Stimulated activated CD8-positive, alpha-beta memory T cell treated with anti-CD3 and anti-CD28 coated beads, Interleukin-7, amount 100 ng/mL, for 48 hours (primary cell): ENCODE measurements at regions not wholly inside any gene's neighbourhood (a gene's known extent, or its start where the extent isn't known, plus 50 kb on each side); places are given as distances from the start of the nearest gene placed in this dataset.

Experiments
- DNase-seq, 2 donors: peaks; one replicate each; pipeline ENCODE4 v3.0.0-alpha.2; 2020; ENCODE audit warnings: low read depth in 1 of 2; ENCODE audit errors: extremely low read depth in 1 of 2

DNA sequence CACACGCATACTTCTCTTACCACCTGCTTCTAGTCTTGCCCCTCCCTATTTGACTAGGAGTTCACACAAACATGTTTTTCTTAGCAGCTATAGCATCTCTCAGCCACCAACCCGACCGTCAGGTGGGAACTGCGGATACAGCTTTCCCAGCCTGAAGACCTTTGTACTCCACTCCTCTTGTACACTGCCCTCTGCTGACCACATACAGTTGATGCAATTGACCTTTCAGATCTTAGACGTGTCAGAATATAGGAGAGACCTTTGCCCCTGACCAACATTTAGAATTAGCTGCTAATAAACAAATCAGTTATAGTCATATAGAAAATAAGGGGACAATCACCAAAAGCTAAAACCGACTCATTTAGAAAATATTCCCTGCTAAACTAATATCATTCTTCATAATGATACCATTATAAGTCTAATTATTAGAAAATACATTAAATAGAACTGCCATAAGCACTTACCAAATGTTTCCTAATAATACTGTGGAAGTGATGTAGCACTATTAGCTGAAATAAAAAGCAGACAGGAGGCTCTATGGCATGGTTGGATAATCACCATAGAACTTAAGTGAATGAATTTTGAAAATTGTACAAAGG lies 208.4 kb downstream of the RAD51AP2 start:
- DNase-seq, result no peak

DNA sequence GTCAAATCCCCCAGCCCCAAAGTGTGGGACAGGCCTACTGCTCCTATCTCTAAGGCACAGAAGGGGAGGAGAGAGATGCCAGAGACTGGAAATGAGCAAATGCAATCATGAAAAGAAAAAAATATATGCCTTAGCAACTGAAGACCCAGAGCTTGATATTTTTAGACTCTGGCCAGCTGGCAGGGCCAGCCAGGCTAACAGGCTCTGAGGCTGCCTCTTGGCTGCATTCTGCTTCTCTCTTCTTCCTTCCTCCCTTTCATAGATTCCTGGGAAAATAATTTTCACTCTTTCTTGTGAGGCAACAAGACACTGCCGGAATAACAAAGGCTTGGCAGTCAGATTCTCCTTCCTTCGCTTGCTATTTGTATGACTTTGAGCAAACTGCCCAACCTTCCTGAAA lies 209.1 kb downstream of the RAD51AP2 start:
- no peak for DNase-seq

DNA sequence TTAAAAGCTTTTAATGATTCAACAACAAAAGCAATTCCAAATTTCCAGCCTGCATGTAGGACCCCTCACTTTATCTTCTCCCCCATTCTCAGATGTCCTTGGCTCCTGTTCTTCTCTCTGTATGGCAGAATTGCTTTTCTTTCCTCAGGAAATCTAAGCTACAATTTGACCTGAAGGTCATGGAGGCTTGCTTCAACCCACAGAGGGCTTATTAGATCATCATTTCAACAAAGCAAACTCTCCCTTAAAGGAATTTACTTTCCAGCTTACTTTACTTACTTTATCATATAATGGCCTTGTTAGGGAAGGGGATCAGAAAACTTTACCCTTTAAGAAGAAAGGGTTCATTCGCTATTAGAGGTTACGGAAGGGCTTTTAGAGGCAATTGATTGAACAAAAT lies 211.5 kb downstream of the RAD51AP2 start:
- DNase-seq, result no peak

DNA sequence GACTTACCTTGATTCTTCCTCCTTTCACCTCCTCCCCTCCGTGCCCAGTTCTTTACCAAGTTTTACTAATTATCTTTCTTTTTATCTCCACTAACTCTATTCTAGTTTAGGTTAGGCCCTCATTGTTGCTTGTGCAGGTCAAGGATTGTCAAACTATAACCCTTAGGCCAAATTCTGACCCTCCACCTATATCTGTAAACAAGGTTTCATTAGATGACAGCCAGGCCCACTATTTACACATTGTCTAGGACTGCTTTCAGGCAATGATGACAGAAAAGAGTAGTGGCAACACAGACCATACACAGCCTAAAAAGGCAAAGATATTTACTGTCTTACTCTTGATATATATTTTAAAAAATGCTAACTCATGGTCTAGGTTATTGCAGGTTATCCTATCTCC lies 212.0 kb downstream of the RAD51AP2 start:
- no peak for DNase-seq

DNA sequence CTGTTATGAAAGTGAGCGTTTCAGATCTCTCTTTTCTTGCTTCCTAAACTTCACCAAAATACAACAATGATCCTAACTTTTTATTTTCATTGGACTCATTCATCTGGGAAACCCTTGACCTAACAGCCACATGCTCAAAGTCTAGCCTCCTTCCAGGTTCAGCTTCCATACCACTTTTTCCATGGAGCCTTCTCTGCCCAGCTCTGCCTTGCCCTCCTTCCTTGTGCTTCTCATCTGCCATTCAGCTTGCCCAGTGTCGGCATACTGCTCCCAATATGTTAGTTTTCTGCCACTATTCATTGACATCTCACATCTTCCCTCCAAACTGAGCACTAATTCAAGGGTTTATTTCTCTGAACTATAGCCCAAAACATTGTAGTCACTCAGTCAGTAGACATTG lies 214.7 kb downstream of the RAD51AP2 start:
- no peak for DNase-seq

DNA sequence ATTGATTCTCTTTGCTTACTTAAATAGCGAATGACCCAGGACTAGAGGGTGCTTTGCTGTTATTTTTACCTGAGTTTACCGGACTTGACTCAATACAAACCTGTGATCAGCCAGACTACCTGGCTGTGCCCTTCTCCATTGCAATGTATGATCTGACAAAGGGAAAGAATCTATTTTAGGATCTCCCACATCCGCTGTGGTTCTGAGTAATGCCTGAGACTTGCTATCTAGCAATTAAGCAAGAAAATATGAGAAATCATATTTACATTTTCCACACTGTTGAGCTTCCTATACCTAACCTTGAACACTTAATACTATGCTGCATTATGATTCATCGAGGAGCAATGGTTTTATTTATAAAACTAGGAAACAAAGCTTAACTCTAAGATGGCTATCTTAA lies 215.2 kb downstream of the RAD51AP2 start:
- DNase-seq, result no peak

DNA sequence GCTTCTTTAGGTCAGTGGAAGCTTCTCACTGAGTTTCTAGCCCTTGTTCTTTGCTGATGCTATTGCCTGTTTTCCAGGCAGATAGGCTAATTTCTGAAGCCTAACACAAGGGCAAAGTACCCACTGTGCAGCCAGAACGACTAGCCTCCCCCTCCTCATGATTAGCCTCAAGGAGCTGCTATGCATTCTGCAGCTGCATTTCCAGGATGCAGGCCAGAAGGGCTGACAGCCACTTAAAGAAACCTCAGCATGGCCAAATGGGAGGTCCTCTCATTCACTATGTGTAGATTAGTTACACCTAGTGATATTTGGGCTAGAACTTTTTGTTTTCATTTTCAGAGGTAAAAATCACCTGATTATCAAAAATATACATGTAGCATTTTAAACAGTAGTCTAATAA lies 216.0 kb downstream of the RAD51AP2 start:
- DNase-seq, result no peak

DNA sequence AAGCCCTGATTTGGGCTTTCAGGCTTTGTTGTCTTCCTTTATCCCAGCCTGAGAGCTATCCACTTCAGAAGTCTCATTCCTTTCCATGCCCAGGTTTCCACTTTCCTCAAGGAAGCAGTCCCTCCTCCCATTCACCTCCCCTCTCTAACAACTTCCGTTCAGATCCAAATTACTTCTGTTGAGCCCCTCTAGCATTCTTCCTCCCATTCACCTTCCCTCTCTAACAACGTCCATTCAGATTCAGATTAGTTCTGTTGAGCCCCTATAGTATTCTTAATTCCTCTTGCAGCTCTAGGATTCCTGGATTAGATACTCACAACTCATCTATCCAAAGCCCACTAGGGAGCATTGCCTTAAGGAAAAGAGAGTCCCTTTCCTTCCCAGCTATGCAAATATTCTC lies 216.8 kb downstream of the RAD51AP2 start:
- DNase-seq, result no peak

DNA sequence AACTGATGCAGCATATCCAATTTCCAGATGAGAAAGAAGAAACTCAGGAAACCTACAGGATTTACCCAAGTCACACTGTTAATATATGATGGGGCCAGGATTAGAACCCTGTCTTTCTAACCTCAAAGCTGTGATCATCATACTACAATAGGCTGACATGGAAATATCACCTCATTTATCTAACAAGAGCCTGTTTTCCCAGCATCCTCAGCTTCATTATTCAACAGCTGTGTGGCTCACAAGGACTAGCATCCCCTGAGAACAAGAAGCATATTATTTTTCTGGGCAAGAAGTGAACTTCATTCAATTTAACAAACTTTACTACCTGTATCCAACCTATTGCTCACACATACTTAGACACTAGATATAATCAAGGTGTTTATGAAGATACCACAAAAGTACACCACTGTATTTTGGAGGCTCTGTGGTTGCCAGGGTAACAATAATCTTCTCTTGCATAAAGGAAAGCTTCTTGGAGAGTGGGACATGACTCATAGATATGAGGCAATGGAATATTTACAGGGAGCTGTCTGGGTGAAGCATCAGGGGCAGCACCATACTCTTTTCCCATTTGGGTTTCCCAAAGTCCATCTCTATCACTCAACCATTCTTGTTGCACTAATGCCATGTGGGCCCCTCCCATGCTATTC lies 218.2 kb downstream of the RAD51AP2 start:
- no peak for DNase-seq

DNA sequence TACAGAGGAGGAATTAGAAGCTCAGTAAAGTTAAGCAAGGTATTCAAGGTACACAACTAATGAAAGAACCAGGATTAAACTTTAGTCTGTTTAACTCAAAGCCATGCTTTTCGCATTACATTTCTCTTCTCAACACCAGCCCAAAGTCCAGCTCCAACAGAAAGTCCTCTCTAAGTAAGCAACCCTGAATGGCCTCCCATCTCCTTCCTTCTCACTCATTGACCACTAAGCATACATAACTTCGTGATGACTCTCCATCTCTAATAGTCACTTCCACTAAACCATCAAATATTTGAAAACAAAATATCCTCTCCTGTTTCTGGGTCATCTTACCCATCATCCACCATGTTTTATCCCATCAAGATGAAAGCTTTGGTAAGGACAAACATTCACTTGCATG lies 219.8 kb downstream of the RAD51AP2 start:
- no peak for DNase-seq

DNA sequence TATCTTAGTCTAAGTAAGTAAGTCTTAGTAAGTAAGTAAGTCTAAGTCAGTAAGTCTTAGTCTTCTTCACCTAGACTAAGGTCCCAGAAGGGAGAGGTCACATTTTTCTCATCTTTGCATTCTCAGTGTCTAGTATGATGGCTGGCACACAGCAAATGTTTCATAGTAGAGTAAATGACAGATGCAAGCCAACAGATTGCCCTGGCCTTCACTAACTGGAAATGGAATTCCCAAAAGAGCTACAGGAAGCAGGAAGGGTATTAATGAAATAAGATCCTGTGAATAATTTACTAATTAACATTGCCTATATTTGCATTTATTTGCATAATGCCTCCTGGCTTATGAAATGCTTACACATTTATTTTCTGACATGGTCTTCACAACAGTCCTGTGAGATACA lies 221.6 kb downstream of the RAD51AP2 start:
- no peak for DNase-seq

DNA sequence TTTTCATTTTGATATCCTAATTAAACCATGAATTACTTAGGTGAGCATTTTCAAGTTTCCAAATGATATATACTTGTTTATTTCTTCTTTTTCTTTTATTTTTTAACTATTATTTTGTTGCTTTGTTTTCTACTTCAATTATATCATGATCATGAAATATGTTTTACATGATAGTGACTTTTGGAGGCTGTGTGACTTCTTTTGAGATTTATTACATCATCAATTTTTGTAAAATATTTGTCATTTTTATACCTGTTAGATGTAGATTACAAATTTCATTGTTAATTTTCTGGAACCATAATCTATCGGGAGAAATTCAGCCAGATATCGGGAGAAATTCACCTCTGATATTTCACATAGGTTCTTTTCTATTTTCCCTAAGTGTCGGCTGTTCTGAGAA lies 228.6 kb downstream of the RAD51AP2 start:
- DNase-seq, result no peak

DNA sequence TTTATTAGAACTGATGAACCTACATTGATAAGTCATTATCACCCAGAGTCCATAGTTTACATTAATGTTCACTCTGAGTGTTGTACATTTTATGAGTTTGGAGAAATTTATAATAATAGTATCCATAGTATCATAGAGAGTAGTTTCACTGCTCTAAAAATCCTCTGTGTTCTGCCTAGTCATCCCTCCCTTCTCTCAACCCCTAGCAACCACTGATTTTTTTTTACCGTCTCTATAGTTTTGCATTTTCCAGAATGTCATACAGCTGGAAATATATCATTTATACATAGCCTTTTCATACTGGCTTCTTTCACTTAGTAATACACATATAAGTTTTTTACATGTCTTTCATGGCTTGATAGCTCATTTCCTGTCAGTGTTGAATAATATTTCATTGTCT lies 231.1 kb downstream of the RAD51AP2 start:
- DNase-seq, result no peak

DNA sequence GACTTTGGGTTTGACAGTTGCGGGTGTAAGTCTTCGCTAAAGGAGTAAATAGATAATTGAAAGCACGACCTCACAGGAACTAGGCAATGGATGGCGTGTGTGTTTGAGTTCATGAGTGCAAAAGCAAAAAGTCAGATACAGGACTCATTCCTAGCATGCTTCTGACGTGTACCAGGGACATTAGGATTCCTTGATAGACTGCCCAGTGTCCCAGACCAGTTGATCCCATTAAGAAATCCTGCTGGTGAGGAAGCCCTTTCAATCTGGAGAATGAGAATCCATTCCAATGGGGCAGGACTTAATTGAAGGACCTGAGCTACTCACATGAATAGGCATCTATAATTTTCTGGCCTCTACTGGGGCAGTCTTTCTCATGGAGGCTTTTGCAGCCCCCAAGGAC lies 235.4 kb downstream of the RAD51AP2 start:
- no peak for DNase-seq

DNA sequence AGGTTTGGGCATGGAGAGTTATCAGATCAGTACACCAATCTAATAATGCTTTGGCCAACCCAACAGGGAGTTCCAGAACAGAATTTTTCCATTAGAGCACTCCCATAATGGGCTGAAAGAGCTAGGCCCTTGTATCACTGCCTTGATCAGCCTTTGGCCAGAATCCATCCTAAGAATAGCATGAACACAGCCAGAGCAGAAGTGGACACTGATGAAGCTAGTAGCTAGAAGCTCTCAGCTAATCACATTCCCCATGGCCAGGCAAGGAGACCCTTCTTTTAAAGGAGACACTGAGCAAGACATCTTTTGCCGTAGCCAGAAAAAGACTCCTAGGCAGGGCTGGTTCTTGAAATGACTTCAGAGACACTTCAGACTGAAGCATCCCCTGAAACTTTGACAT lies 236.0 kb downstream of the RAD51AP2 start:
- DNase-seq, result no peak

DNA sequence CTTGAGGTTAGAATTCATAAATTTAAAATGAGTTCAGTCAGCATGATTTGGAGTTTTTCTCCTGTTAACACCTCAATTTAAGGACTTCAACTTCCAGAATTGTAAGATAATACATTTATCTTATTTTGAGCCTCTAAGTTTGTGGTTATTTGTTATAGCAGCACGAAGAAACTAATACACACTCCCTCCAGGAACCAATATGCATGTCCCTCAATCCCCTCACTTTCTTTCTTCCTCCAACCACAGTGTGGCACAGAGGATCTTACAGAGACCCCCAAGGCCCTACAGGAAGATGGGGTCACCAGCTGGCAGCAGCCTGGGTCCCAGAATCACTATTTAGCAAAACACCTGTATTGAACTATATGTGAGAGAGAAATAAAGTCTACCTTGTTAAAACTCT lies 242.0 kb downstream of the RAD51AP2 start:
- DNase-seq, result no peak

DNA sequence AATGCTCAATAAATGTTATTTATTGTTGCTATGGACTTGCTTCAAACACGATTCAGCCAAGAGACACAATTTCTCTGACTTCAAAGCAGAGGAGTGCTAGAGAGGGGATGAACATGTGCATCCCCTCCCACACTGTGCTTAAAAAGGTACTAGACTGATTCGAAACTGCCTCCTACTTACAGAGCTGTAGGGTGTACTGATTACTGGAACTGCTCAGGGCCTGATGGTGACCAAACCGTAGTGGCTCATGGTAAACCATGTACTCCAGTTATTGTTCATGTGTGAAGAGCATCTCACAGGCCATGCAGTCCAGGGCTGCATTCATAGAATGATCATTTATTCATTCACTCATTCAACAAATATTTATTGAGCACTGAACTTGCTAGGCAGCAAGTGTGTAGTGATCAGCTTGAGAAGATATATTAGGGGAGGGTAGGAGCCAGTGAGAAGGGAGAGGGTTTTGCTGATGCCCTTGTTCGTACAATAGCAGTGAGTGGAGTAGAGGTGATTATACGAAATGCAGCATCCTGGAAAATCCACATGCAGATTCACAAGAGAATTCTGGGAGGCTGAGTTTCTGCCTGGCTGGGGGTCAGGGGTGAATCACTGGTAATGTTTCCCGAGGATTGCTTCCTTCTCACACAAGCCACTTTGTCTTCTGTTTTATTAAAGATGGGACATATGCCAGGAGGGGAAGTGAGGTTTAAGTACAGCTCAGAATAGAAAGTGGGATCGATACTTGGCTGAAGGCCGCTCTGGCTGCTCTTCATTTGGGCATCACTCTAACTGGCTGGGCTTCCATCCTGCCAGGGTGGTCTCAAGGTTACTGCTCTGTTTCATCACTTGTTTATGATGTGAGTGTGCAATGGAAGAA lies 245.4 kb downstream of the RAD51AP2 start:
- no peak for DNase-seq

DNA sequence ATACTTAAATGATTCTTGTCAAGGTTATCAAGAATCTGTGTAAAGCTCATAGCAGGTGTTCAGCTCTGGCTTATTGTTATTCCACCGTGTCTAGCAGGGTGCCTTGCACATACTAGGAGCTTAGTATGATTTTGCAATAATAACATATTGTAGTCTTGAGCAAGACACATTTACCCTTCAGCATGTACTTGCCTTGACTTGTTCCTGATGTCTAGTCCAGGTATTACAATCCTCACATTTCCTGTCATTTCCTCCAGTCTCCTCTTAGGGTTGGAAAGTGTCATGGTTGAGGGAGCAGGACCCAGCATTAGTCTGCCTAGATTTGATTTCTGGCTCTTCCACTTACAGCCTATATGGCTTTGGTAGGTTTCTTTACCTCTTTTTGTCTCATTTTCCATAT lies 246.1 kb downstream of the RAD51AP2 start:
- DNase-seq, result no peak

DNA sequence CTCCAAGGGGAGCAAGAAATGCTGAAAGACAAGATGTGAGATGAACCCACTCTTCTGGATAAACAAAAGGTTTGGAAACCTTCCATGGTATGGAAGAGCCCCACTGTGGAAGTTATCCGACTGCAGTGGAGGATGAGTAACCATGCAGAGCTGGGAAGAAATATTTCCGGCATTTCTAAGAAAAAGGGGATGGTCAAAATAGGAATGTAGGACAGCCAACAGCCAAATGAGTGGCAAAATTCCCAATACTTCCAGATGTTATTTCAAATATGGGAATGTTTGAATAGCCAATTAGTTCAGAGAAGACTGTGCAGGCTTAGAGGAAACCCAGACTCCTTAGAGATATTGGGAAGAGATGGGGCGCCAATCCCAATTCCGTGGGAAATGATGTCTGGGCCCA lies 246.8 kb downstream of the RAD51AP2 start:
- DNase-seq, result no peak

DNA sequence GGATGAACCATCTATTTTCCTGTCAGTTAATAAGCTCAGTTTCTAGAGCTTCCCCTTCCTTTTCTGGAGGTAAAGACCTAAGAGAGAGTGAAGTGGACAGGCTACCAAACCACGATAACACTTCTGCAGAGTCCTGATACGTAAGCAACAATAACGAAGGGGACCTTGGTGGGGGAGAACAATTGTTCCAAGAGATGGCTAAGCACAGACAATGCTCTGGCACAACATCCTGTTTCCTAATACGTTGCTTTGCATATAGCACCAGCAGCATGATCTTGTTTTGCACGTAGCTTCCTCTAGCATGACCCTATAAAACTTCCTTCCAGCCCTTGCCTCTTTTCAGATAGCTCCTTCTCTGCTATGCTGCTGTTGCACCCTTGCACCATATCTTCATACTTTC lies 247.3 kb downstream of the RAD51AP2 start:
- no peak for DNase-seq

DNA sequence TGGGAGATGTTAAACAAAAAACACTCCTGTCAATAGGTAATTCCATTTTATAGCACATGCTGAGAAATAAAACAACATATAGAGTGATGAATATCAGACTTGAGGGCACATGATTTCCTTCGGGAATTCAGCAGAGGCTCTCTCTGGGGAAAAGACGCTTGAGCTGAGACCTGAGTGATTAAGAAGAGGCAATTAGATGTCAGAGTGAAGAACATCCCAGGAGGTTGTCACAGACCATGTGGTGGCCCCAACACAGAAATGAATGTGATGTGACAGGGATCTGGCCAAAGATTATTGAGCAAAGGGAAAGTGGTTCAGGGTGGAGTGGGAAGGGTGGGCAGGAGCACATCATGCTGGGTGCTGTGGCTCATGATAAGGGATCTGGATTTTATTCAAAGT lies 254.7 kb downstream of the RAD51AP2 start:
- DNase-seq, result no peak

DNA sequence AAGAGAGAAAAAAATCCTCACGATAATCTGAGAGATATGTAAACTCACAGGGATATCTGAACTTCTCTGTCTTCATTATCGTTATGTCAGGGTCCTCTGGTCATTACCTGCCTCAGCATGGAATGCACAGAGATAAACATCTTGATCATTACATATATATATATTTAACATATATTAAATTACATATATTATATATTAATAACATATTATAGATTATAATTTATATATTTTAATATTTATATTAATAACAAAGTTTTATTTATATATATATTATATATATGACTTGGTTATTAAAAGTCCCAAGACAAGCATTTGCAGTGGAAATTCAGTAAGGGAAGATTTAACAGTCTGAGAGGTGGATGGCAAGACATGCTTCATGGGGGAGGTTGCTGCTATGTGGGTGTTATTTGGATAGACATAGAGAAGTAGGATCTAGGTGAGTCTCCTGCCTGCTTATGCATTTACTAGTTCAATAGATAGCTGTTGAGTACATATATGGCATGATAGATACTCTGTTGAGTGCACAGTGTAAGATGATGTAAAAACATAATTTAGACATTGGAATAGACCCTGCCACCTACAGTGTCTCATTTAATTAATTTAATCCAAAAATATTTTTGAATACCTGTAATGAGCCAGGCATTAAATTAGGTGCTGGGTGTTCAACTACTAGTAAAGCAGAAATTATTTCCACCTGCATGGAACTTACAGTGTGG lies 255.2 kb downstream of the RAD51AP2 start:
- no peak for DNase-seq
